ENCODE measurements at regions not wholly inside any gene's neighbourhood (a gene's known extent, or its start where the extent isn't known, plus 50 kb on each side); places are given as distances from the start of the nearest gene placed in this dataset.

- Histone ChIP-seq H3K27ac (no peak overlapping the region), H3K27me3 (no peaks in the 10 kb centered on the region), H3K4me1 (no peaks in the 10 kb centered on the region), H3K36me3 (no peaks in the 10 kb centered on the region), H3K9me3 (peaks cover 0 to 10% (median 6%) of the 10 kb centered on the region in 12 donors), H3K4me3 (no peak overlapping the region)
- DNase-seq = no peak
- TF ChIP-seq CTCF (IDR thresholded peaks at IDR 0.05) (no peak), POLR2A (IDR thresholded peaks at IDR 0.05) (no peak)
- intact Hi-C loops (cut with DNase I) = no loop called here
- 59 to 92% (median 85%) methylated on average over 2 of the region's 2 CpGs for WGBS, 4 donors
- ATAC-seq = no peak
These were observed 73.8 kb downstream of the DHRS2 start for GRCh38 chr14:23709923-23710322.

- TF ChIP-seq CTCF (IDR thresholded peaks at IDR 0.05) = no peak
- TF ChIP-seq POLR2A (IDR thresholded peaks at IDR 0.05) = no peak
- DNase-seq (no peak), ATAC-seq (no peak)
- Histone ChIP-seq H3K9me3 (no peaks in the 10 kb centered on the region), H3K27ac (no peak overlapping the region), H3K36me3 (no peaks in the 10 kb centered on the region), H3K27me3 (no peaks in the 10 kb centered on the region), H3K4me3 (no peak overlapping the region), H3K4me1 (no peaks in the 10 kb centered on the region)
- intact Hi-C loops (cut with DNase I) = no loop called here
- WGBS, 4 donors = 69 to 84% (median 74%) methylated on average over 2 of the region's 2 CpGs
These were observed 76.1 kb downstream of the DHRS2 start for GRCh38 chr14:23712287-23712686.

DNA sequence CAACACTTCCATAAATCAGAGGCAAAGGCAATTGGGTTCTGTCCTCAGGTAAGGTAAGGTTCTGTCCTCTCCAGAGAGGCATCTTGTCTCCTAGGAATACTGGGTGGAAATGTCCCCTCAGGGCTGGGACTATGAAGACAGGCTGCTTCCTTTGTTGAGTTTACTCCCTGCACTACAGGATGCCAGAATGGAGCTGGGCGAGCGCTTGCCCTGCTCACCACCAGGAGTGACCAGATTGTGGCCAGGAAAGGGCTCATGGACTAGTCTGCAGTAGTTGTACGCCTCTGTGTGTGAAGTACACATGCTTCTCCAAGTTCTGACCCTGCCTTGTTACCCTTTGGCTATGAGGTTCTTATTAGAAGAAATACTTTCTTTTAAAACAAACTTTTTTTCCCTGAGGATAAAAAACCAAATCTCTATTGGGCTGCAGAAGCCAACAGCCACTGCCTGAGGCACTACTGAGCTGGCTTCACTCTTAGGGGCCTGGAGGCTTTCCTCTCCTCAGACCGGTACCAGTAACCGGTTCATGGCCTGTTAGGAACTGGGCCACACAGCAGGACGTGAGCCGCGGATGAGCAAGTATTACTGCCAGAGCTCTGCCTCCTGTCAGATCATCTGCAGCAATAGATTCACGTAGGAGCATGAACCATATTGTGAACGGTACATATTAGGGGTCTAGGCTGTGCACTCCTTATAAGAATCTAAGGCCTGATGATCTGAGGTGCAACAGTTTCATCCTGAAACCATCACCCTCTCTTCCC, 83.2 kb downstream of the DHRS2 start:
- Histone ChIP-seq H3K9me3 (no peaks in the 10 kb centered on the region), H3K4me3 (no peak overlapping the region), H3K4me1 (no peaks in the 10 kb centered on the region), H3K27me3 (no peaks in the 10 kb centered on the region), H3K27ac (no peak overlapping the region), H3K36me3 (no peaks in the 10 kb centered on the region)
- intact Hi-C loops (cut with DNase I) = no loop called here
- no peak for DNase-seq
- ATAC-seq = no peak
- TF ChIP-seq POLR2A (IDR thresholded peaks at IDR 0.05) = no peak
- no peak for TF ChIP-seq CTCF (IDR thresholded peaks at IDR 0.05)
- 80 to 89% (median 86%) methylated on average over 10 of the region's 10 CpGs for WGBS, 4 donors

GRCh38 chr14:23722675-23723074, 86.5 kb downstream of the DHRS2 start:
- intact Hi-C loops (cut with DNase I) = loop anchor here in 3 of 10 donors (10.0 kb wide), 3 partner anchors 192 to 212 kb away; no protein-coding TSS in a partner anchor
- H3K4me1 ChIP-seq = no peaks in the 10 kb centered on the region
- no peaks in the 10 kb centered on the region for H3K27me3 ChIP-seq
- H3K36me3 ChIP-seq = no peaks in the 10 kb centered on the region
- H3K9me3 ChIP-seq = no peaks in the 10 kb centered on the region
- DNase-seq = no peak
- H3K27ac ChIP-seq = no peak overlapping the region
- no peak overlapping the region for H3K4me3 ChIP-seq
- no peak for ATAC-seq
- TF ChIP-seq CTCF (IDR thresholded peaks at IDR 0.05) = no peak
- TF ChIP-seq POLR2A (IDR thresholded peaks at IDR 0.05) = no peak
- WGBS, 4 donors = 22 to 70% (median 36%) methylated on average over 1 of the region's 1 CpG

All from heart left ventricle (tissue), 16 donors.